ENCODE measurements at regions not wholly inside any gene's neighbourhood (a gene's known extent, or its start where the extent isn't known, plus 50 kb on each side); places are given as distances from the start of the nearest gene placed in this dataset.
A peak's percentile ranks its signal among the peaks of the same experiment; 100 is the strongest.

GRCh38 chr12:24325331-24325730, 375.9 kb upstream of the SOX5 start:
- no peak for DNase-seq (ENCODE audit: low read depth in 2 of 3, low spot score in 2 of 3)

GRCh38 chr12:24307716-24308335, 358.4 kb upstream of the SOX5 start:
- peak in 2 of 3 donors; percentile 44 to 86 for DNase-seq (ENCODE audit: low read depth in 2 of 3, low spot score in 2 of 3)

GRCh38 chr12:24307153-24307552, 357.7 kb upstream of the SOX5 start:
- peak in 1 of 3 donors; percentile 7 for DNase-seq (ENCODE audit: low read depth in 2 of 3, low spot score in 2 of 3)

- DNase-seq (ENCODE audit: low read depth in 2 of 3, low spot score in 2 of 3) = no peak
Observed at GRCh38 chr12:24306001-24306400, 356.5 kb upstream of the SOX5 start.

GRCh38 chr12:24304285-24304684, 354.8 kb upstream of the SOX5 start:
- DNase-seq (ENCODE audit: low read depth in 2 of 3, low spot score in 2 of 3) = no peak

GRCh38 chr12:24302708-24303107, 353.2 kb upstream of the SOX5 start:
- no peak for DNase-seq (ENCODE audit: low read depth in 2 of 3, low spot score in 2 of 3)

GRCh38 chr12:24297516-24297915, 348.0 kb upstream of the SOX5 start:
- no peak for DNase-seq (ENCODE audit: low read depth in 2 of 3, low spot score in 2 of 3)

GRCh38 chr12:24293549-24293948, 344.1 kb upstream of the SOX5 start:
- no peak for DNase-seq (ENCODE audit: low read depth in 2 of 3, low spot score in 2 of 3)

- no peak for DNase-seq (ENCODE audit: low read depth in 2 of 3, low spot score in 2 of 3)
Observed at GRCh38 chr12:24287963-24288362, 338.5 kb upstream of the SOX5 start.

GRCh38 chr12:24285448-24285847, 336.0 kb upstream of the SOX5 start:
- no peak for DNase-seq (ENCODE audit: low read depth in 2 of 3, low spot score in 2 of 3)

GRCh38 chr12:24281341-24281740, 331.9 kb upstream of the SOX5 start:
- no peak for DNase-seq (ENCODE audit: low read depth in 2 of 3, low spot score in 2 of 3)

GRCh38 chr12:24280056-24280842, 330.8 kb upstream of the SOX5 start:
- peak in 2 of 3 donors; percentile 12 to 44 for DNase-seq (ENCODE audit: low read depth in 2 of 3, low spot score in 2 of 3)

GRCh38 chr12:24278832-24279231, 329.4 kb upstream of the SOX5 start:
- peak in 1 of 3 donors; percentile 22 for DNase-seq (ENCODE audit: low read depth in 2 of 3, low spot score in 2 of 3)

GRCh38 chr12:24270965-24271364, 321.5 kb upstream of the SOX5 start:
- DNase-seq (ENCODE audit: low read depth in 2 of 3, low spot score in 2 of 3) = no peak

- no peak for DNase-seq (ENCODE audit: low read depth in 2 of 3, low spot score in 2 of 3)
Observed at GRCh38 chr12:24270464-24270863, 321.0 kb upstream of the SOX5 start.

- no peak for DNase-seq (ENCODE audit: low read depth in 2 of 3, low spot score in 2 of 3)
Observed at GRCh38 chr12:24268663-24269186, 319.3 kb upstream of the SOX5 start.

GRCh38 chr12:24266982-24267381, 317.5 kb upstream of the SOX5 start:
- no peak for DNase-seq (ENCODE audit: low read depth in 2 of 3, low spot score in 2 of 3)

- DNase-seq (ENCODE audit: low read depth in 2 of 3, low spot score in 2 of 3) = no peak
Observed at GRCh38 chr12:24256684-24257083, 307.2 kb upstream of the SOX5 start.

- DNase-seq (ENCODE audit: low read depth in 2 of 3, low spot score in 2 of 3) = no peak
Observed at GRCh38 chr12:24255920-24256665, 306.6 kb upstream of the SOX5 start.

- no peak for DNase-seq (ENCODE audit: low read depth in 2 of 3, low spot score in 2 of 3)
Observed at GRCh38 chr12:24252602-24253001, 303.1 kb upstream of the SOX5 start.

GRCh38 chr12:24246934-24247333, 297.5 kb upstream of the SOX5 start:
- DNase-seq (ENCODE audit: low read depth in 2 of 3, low spot score in 2 of 3) = no peak
